Common myeloid progenitor, CD34-positive (primary cell): ENCODE measurements at regions not wholly inside any gene's neighbourhood (a gene's known extent, or its start where the extent isn't known, plus 50 kb on each side); places are given as distances from the start of the nearest gene placed in this dataset.
A peak's percentile ranks its signal among the peaks of the same experiment; 100 is the strongest.

Experiments used
- CTCF ChIA-PET: fragments of 350-600 bp; sonication (Branson Sonifier 250); formaldehyde crosslinking; loops from one replicate; lab custom pipeline; 2021; ENCODE audit warnings: antibody characterized with exemption; lab: Charles Lee
- POLR2A ChIA-PET: fragments of 350-600 bp; sonication (Branson Sonifier 250); formaldehyde crosslinking; loops from one replicate; lab custom pipeline; 2021; ENCODE audit warnings: antibody characterized with exemption; lab: Charles Lee
- DNase-seq, 3 donors: peaks; one replicate each; pipeline versions ENCODE4 v3.0.0 to v3.0.0-alpha.2; 2013
- H3K27ac ChIP-seq, 2 experiments: 1 replicate in 1 of 2; 2 replicates in 1 of 2; pipeline ENCODE4 v1.7.0; 2013; ENCODE audit warnings: inconsistent platforms in 2 of 2, low read length in 2 of 2, mild to moderate bottlenecking in 2 of 2, low read depth in 1 of 2, moderate library complexity in 1 of 2; ENCODE audit not compliant: severe bottlenecking in 2 of 2, insufficient read depth in 1 of 2, poor library complexity in 1 of 2
- H3K27me3 ChIP-seq, 5 experiments: replicated peaks in 2 of 5; 1 replicate in 3 of 5; 2 replicates in 2 of 5; pipeline versions ENCODE4 v1.6.1 to v1.7.0; 2013; ENCODE audit warnings: low read length in 4 of 5, mild to moderate bottlenecking in 2 of 5, moderate library complexity in 2 of 5, inconsistent platforms in 1 of 5; ENCODE audit not compliant: insufficient read depth in 5 of 5, control insufficient read depth in 4 of 5
- H3K36me3 ChIP-seq, 4 experiments: 1 replicate in 2 of 4; 2 replicates in 2 of 4; pipeline versions ENCODE4 v1.6.1 to v1.7.0; 2013; ENCODE audit warnings: low read length in 3 of 4, control low read depth in 1 of 4, mild to moderate bottlenecking in 1 of 4; ENCODE audit not compliant: control insufficient read depth in 4 of 4, insufficient read depth in 4 of 4
- H3K4me1 ChIP-seq, 4 experiments: 1 replicate in 3 of 4; 2 replicates in 1 of 4; pipeline versions ENCODE4 v1.6.1 to v1.7.1; 2013; ENCODE audit warnings: low read length in 3 of 4, mild to moderate bottlenecking in 3 of 4, control low read depth in 1 of 4, inconsistent platforms in 1 of 4, moderate library complexity in 1 of 4; ENCODE audit not compliant: control insufficient read depth in 4 of 4, insufficient read depth in 4 of 4; ENCODE audit errors: control extremely low read depth in 1 of 4
- H3K4me3 ChIP-seq, 7 experiments: 1 replicate in 4 of 7; 2 replicates in 3 of 7; pipeline versions ENCODE4 v1.5.1 to v1.7.0; 2013; ENCODE audit warnings: mild to moderate bottlenecking in 7 of 7, low read length in 6 of 7, moderate library complexity in 6 of 7, inconsistent platforms in 2 of 7, low read depth in 2 of 7, control low read depth in 1 of 7; ENCODE audit not compliant: insufficient read depth in 4 of 7, control insufficient read depth in 1 of 7; ENCODE audit errors: extremely low read depth in 1 of 7
- H3K9me3 ChIP-seq, 5 experiments: 1 replicate in 4 of 5; 2 replicates in 1 of 5; pipeline versions ENCODE4 v1.6.1 to v1.7.1; 2013; ENCODE audit warnings: low read length in 4 of 5, mild to moderate bottlenecking in 2 of 5, inconsistent platforms in 1 of 5, low read depth in 1 of 5, moderate library complexity in 1 of 5; ENCODE audit not compliant: control insufficient read depth in 4 of 5, insufficient read depth in 2 of 5; ENCODE audit errors: control extremely low read depth in 1 of 5
- WGBS: methylation state at CpG from one replicate; pipeline ENCODE4 v1.1.5; 2013; ENCODE audit not compliant: insufficient coverage; 5-methylcytosine and 5-hydroxymethylcytosine counted together

- no peak overlapping the region for H3K27ac ChIP-seq
- CTCF ChIA-PET = no interaction called here
Observed at GRCh38 chr10:78654047-78654590, 414.6 kb upstream of the ZMIZ1 start.

GRCh38 chr10:78655979-78656378, 412.8 kb upstream of the ZMIZ1 start:
- Histone ChIP-seq H3K9me3 (no peaks in the 10 kb centered on the region), H3K4me3 (no peak overlapping the region), H3K27me3 (peaks cover 0 to 7% (median 0%) of the 10 kb centered on the region in 5 experiments), H3K27ac (no peak overlapping the region), H3K36me3 (no peaks in the 10 kb centered on the region), H3K4me1 (peaks cover 0 to 9% (median 1%) of the 10 kb centered on the region in 4 experiments)
- DNase-seq = no peak
- WGBS = 89% methylated on average over 5 of the region's 5 CpGs
- POLR2A ChIA-PET = interaction anchor here (0.6 to 0.7 kb wide), 2 partner anchors 95 to 417 kb away, joined by 3 to 4 read pairs; no protein-coding TSS in a partner anchor
- CTCF ChIA-PET = interaction anchor here (1.0 to 3.2 kb wide), 2 partner anchors 15 to 39 kb away, joined by 3 to 18 read pairs; no protein-coding TSS in a partner anchor

More at GRCh38 chr10:78654047-78654590, 414.6 kb upstream of the ZMIZ1 start:
- WGBS = 79% methylated on average over 3 of the region's 3 CpGs
- H3K4me3 ChIP-seq = no peak overlapping the region
- DNase-seq = no peak
- H3K4me1 ChIP-seq = peaks cover 0 to 6% (median 1%) of the 10 kb centered on the region in 4 experiments
- POLR2A ChIA-PET = no interaction called here
- no peaks in the 10 kb centered on the region for H3K9me3 ChIP-seq
- H3K36me3 ChIP-seq = no peaks in the 10 kb centered on the region
- H3K27me3 ChIP-seq = peaks cover 0 to 7% (median 0%) of the 10 kb centered on the region in 5 experiments

GRCh38 chr10:78656417-78657162, 412.2 kb upstream of the ZMIZ1 start:
- peak in 1 of 3 donors; percentile 6 for DNase-seq
- Histone ChIP-seq H3K27ac (no peak overlapping the region), H3K4me1 (peaks cover 0 to 9% (median 1%) of the 10 kb centered on the region in 4 experiments), H3K27me3 (peaks cover 0 to 7% (median 0%) of the 10 kb centered on the region in 5 experiments), H3K36me3 (no peaks in the 10 kb centered on the region), H3K9me3 (no peaks in the 10 kb centered on the region), H3K4me3 (no peak overlapping the region)
- POLR2A ChIA-PET = no interaction called here
- 84% methylated on average over 16 of the region's 29 CpGs for WGBS
- CTCF ChIA-PET = interaction anchor here (1.0 to 3.2 kb wide), 4 partner anchors 16 to 94 kb away, joined by 3 to 18 read pairs (median 3); no protein-coding TSS in a partner anchor

- ChIA-PET CTCF (interaction anchor here (0.6 to 3.2 kb wide), 16 partner anchors 9 to 610 kb away, joined by 3 to 18 read pairs (median 4); no protein-coding TSS in a partner anchor), POLR2A (interaction anchor here (0.6 kb wide), 1 partner anchor 608 kb away, joined by 4 read pairs; no protein-coding TSS in a partner anchor)
- Histone ChIP-seq H3K9me3 (no peaks in the 10 kb centered on the region), H3K27me3 (peaks cover 0 to 7% (median 0%) of the 10 kb centered on the region in 5 experiments), H3K4me3 (no peak overlapping the region), H3K27ac (no peak overlapping the region), H3K4me1 (peaks cover 0 to 9% (median 1%) of the 10 kb centered on the region in 4 experiments), H3K36me3 (no peaks in the 10 kb centered on the region)
- WGBS = 86% methylated on average over 8 of the region's 13 CpGs
- DNase-seq = peak; percentile 64 to 82 (median 72)
Observed at GRCh38 chr10:78657163-78657861, 411.5 kb upstream of the ZMIZ1 start.

GRCh38 chr10:78657862-78658165, 411.0 kb upstream of the ZMIZ1 start:
- Histone ChIP-seq H3K36me3 (no peaks in the 10 kb centered on the region), H3K4me3 (no peak overlapping the region), H3K27ac (no peak overlapping the region), H3K9me3 (no peaks in the 10 kb centered on the region), H3K27me3 (peaks cover 0 to 7% (median 0%) of the 10 kb centered on the region in 5 experiments), H3K4me1 (peaks cover 0 to 9% (median 1%) of the 10 kb centered on the region in 4 experiments)
- CTCF ChIA-PET = interaction anchor here (0.6 to 3.2 kb wide), 16 partner anchors 9 to 610 kb away, joined by 3 to 18 read pairs (median 4); no protein-coding TSS in a partner anchor
- WGBS = 100% methylated on average over 1 of the region's 1 CpG
- DNase-seq = no peak
- POLR2A ChIA-PET = interaction anchor here (0.6 kb wide), 1 partner anchor 607 kb away, joined by 4 read pairs; no protein-coding TSS in a partner anchor

- peak in 2 of 3 donors; percentile 15 to 20 for DNase-seq
- Histone ChIP-seq H3K4me3 (no peak overlapping the region), H3K27ac (no peak overlapping the region), H3K4me1 (peaks cover 0 to 9% (median 1%) of the 10 kb centered on the region in 4 experiments), H3K36me3 (no peaks in the 10 kb centered on the region), H3K9me3 (no peaks in the 10 kb centered on the region), H3K27me3 (no peaks in the 10 kb centered on the region)
- CTCF ChIA-PET = interaction anchor here (0.6 to 2.4 kb wide), 14 partner anchors 8 to 611 kb away, joined by 3 to 10 read pairs (median 3); no protein-coding TSS in a partner anchor
- POLR2A ChIA-PET = interaction anchor here (0.6 kb wide), 1 partner anchor 32 kb away, joined by 3 read pairs; no protein-coding TSS in a partner anchor
- WGBS = 97% methylated on average over 7 of the region's 8 CpGs
Observed at GRCh38 chr10:78658645-78659597, 409.8 kb upstream of the ZMIZ1 start.
